Uterus (tissue), 2 donors: ENCODE measurements at regions not wholly inside any gene's neighbourhood (a gene's known extent, or its start where the extent isn't known, plus 50 kb on each side); places are given as distances from the start of the nearest gene placed in this dataset.

Experiments used
- CTCF ChIP-seq, 4 experiments: fragments of 200-600 bp in 2 of 4; fragments of 450-650 bp in 2 of 4; sonication (generic) in 2 of 4; IDR thresholded peaks; one replicate each; pipeline ENCODE4 v1.5.1; 2016 to 2019; ENCODE audit warnings: antibody characterized with exemption in 4 of 4, mild to moderate bottlenecking in 2 of 4, moderate library complexity in 1 of 4
- POLR2A ChIP-seq, 2 donors: fragments of 450-650 bp; IDR thresholded peaks; one replicate each; pipeline ENCODE4 v1.6.1; 2016; ENCODE audit warnings: antibody characterized with exemption in 2 of 2, mild to moderate bottlenecking in 1 of 2, moderate library complexity in 1 of 2

GRCh38 chr4:126396703-126397102, 1081.9 kb downstream of the FAT4 start:
- no peak for TF ChIP-seq POLR2A (IDR thresholded peaks at IDR 0.05)
- no peak for TF ChIP-seq CTCF (IDR thresholded peaks at IDR 0.05)
